ENCODE measurements at regions not wholly inside any gene's neighbourhood (a gene's known extent, or its start where the extent isn't known, plus 50 kb on each side); places are given as distances from the start of the nearest gene placed in this dataset.

- no peaks in the 10 kb centered on the region for H4K20me1 ChIP-seq (ENCODE audit: insufficient read depth)
- H3K4me1 ChIP-seq (ENCODE audit: control insufficient read depth in 1 of 2, insufficient read depth in 2 of 2, low read length in 2 of 2), result peaks cover 49 to 92% of the 10 kb centered on the region in 2 experiments
- H3K27me3 ChIP-seq (ENCODE audit: insufficient read depth, low read length), result no peaks in the 10 kb centered on the region
- peak overlapping the region; percentile 87 for H3K27ac ChIP-seq (ENCODE audit: low read depth, low read length)
- no peaks in the 10 kb centered on the region for H3K79me2 ChIP-seq (ENCODE audit: insufficient read depth, low read length)
- H2AFZ ChIP-seq (ENCODE audit: low read depth, low read length, poor library complexity, severe bottlenecking), result no peak overlapping the region
- ChIA-PET RAD21 (ENCODE audit: low non-redundant PET in 1 of 2, low total read pairs in 2 of 2, uncharacterized antibody in 2 of 2, unreplicated experiment in 2 of 2) (no interaction called here), CTCF (no interaction called here), POLR2A (no interaction called here)
- no peaks in the 10 kb centered on the region for H3K9me3 ChIP-seq (ENCODE audit: control insufficient read depth in 1 of 2, insufficient read depth in 1 of 2, low read depth in 1 of 2, low read length in 2 of 2)
- no peak overlapping the region for H3K4me3 ChIP-seq (replicated peaks in 1 of 2; ENCODE audit: low read depth in 1 of 2, low read length in 2 of 2)
- no peak for TF ChIP-seq EZH2 (IDR thresholded peaks at IDR 0.05)
- no peak for TF ChIP-seq CEBPB (IDR thresholded peaks at IDR 0.05; ENCODE audit: low read depth)
- TF ChIP-seq, protein P1, sequence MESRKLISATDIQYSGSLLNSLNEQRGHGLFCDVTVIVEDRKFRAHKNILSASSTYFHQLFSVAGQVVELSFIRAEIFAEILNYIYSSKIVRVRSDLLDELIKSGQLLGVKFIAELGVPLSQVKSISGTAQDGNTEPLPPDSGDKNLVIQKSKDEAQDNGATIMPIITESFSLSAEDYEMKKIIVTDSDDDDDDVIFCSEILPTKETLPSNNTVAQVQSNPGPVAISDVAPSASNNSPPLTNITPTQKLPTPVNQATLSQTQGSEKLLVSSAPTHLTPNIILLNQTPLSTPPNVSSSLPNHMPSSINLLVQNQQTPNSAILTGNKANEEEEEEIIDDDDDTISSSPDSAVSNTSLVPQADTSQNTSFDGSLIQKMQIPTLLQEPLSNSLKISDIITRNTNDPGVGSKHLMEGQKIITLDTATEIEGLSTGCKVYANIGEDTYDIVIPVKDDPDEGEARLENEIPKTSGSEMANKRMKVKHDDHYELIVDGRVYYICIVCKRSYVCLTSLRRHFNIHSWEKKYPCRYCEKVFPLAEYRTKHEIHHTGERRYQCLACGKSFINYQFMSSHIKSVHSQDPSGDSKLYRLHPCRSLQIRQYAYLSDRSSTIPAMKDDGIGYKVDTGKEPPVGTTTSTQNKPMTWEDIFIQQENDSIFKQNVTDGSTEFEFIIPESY (IDR thresholded peaks at IDR 0.05; ENCODE audit: extremely low read depth, insufficient replicate concordance, low read length), result no peak
- no peak for TF ChIP-seq CBX3 (IDR thresholded peaks at IDR 0.05; ENCODE audit: low read depth)
- TF ChIP-seq TCF7L2 (IDR thresholded peaks at IDR 0.05; ENCODE audit: borderline replicate concordance, extremely low read depth, insufficient read depth, insufficient read length), result no peak
- TF ChIP-seq, protein P2, sequence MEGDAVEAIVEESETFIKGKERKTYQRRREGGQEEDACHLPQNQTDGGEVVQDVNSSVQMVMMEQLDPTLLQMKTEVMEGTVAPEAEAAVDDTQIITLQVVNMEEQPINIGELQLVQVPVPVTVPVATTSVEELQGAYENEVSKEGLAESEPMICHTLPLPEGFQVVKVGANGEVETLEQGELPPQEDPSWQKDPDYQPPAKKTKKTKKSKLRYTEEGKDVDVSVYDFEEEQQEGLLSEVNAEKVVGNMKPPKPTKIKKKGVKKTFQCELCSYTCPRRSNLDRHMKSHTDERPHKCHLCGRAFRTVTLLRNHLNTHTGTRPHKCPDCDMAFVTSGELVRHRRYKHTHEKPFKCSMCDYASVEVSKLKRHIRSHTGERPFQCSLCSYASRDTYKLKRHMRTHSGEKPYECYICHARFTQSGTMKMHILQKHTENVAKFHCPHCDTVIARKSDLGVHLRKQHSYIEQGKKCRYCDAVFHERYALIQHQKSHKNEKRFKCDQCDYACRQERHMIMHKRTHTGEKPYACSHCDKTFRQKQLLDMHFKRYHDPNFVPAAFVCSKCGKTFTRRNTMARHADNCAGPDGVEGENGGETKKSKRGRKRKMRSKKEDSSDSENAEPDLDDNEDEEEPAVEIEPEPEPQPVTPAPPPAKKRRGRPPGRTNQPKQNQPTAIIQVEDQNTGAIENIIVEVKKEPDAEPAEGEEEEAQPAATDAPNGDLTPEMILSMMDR (IDR thresholded peaks at IDR 0.05 in 2 of 3, conservative IDR thresholded peaks at IDR 0.05 in 1 of 3; ENCODE audit: borderline replicate concordance in 1 of 3, insufficient read depth in 1 of 3, low read depth in 2 of 3, low read length in 2 of 3), result no peak
- no peak for TF ChIP-seq ELF1 (IDR thresholded peaks at IDR 0.05; ENCODE audit: borderline replicate concordance, low read depth)
- TF ChIP-seq EZH2phosphoT487 (IDR thresholded peaks at IDR 0.05; ENCODE audit: borderline replicate concordance), result no peak
- no peak for TF ChIP-seq ZNF274 (IDR thresholded peaks at IDR 0.05; ENCODE audit: low read depth, low read length)
- no peak for TF ChIP-seq ATF3 (IDR thresholded peaks at IDR 0.05)
- no peak for TF ChIP-seq SRF (IDR thresholded peaks at IDR 0.05; ENCODE audit: low read depth)
- TF ChIP-seq FOSL1 (IDR thresholded peaks at IDR 0.05; ENCODE audit: low read depth), result no peak
- TF ChIP-seq JUND (IDR thresholded peaks at IDR 0.05), result no peak
- TF ChIP-seq, protein P3, sequence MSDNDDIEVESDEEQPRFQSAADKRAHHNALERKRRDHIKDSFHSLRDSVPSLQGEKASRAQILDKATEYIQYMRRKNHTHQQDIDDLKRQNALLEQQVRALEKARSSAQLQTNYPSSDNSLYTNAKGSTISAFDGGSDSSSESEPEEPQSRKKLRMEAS (IDR thresholded peaks at IDR 0.05), result no peak
- no peak for TF ChIP-seq ZFX (IDR thresholded peaks at IDR 0.05)
- no peak for TF ChIP-seq SIN3A (IDR thresholded peaks at IDR 0.05; ENCODE audit: low read depth)
- no peak for TF ChIP-seq RAD21 (IDR thresholded peaks at IDR 0.05; ENCODE audit: low read depth)
- TF ChIP-seq SP1 (IDR thresholded peaks at IDR 0.05; ENCODE audit: low read depth), result no peak
- DNase-seq (ENCODE audit: low read depth, low spot score), result no peak
- H3K36me3 ChIP-seq (ENCODE audit: control insufficient read depth in 1 of 2, insufficient read depth in 2 of 2, low read length in 2 of 2), result no peaks in the 10 kb centered on the region
- H3K4me2 ChIP-seq (ENCODE audit: low read length), result peak overlapping the region; percentile 80; the same call in 1 of the 2 replicates
- no TSS peak for BruUV-seq (replicated peaks)
- peak overlapping the region; percentile 63; the same call in 1 of the 2 replicates for H3K9ac ChIP-seq (ENCODE audit: low read length)
- intact Hi-C loops (cut with micrococcal nuclease), result loop anchor here (5.0 kb wide), 1 partner anchor 234 kb away; no protein-coding TSS in a partner anchor
- H3K9me2 ChIP-seq (ENCODE audit: insufficient read depth), result no peaks in the 10 kb centered on the region
- ATAC-seq, result no peak
These were observed 88.3 kb upstream of the PIK3CG start for GRCh38 chr7:106776618-106777347.
